Epidermal melanocyte (primary cell): ENCODE measurements at regions not wholly inside any gene's neighbourhood (a gene's known extent, or its start where the extent isn't known, plus 50 kb on each side); places are given as distances from the start of the nearest gene placed in this dataset.

Experiments
- DNase-seq: peaks from one replicate; pipeline ENCODE4 v3.0.0; 2011; ENCODE audit warnings: low spot score; ENCODE audit not compliant: insufficient read length

DNA sequence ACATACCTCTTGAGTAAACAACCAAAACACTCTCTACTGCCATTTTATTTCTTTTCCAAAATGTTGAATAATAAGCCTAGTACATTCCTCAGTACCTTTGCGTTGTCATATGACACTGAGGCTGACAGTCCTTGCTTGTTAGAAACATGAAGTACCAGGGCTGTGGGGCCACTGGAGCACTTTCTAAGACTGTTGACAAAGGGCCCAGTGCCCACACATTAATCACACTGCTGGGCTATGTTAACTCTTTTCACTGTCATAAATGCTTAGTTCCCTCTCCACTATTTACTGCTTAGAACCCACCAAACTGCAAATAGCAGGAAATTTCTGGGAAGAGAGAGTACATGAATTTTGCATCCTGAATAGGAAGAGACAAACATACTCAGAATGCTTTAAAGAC lies 57.1 kb downstream of the FAM47B start:
- no peak for DNase-seq

DNA sequence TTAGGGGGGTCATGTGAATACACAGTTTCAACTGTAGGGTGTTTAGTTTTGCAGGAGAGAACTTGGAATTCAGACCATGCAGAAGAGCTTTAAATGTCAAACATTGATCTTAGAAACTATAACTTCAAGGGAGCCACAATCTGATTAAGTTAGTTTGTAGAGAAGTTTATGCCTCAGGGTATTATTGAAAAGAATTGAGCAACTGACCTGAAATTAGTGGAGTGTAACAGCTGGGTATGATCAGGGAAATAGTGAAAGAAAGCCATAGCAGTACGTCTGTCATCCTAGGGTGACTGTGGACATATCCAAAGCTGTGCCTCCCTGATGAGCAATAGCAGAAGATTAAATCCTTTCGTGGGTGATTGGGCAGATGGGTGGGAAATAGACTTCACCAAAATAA lies 63.8 kb downstream of the FAM47B start:
- peak; percentile 16 for DNase-seq

DNA sequence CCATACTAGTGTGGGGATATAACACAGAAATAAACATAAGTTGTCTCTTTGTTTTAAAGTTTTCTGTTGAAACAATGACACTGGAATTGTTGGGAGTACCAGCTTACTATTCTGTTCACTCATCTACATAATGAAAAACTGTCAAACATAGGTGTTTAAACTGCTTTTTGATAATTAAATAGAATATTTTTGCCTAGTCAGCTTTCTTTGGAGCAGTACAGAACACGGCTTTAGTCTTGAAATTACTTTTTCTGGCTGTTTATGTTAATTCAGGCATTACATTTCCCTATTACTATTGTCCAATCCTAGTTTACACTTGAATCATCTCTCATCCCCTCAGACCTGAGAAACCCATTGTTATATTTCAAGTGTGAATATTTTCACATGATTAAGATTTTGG lies 73.0 kb downstream of the FAM47B start:
- DNase-seq: no peak

- DNase-seq: no peak
Observed at GRCh38 chrX:35016051-35016450, 73.5 kb downstream of the FAM47B start.

DNA sequence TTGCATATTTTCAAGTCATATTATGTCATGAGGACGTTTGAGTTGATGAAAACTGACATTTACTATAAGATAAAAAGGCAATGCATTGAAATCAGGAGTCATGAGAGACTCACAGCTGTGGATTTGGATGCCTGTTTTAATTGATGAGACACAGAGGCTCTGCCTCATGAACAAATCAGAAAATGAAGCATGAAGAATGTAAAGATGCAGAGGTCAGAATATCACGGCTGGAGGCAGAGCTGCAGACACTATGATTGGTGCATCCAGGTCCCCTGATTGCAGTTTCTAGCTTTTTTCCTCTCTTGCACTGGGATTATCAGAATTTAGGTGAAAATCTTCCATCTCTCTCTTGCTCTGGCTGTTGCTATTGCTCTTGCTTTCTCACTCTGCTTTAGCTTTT lies 74.7 kb downstream of the FAM47B start:
- no peak for DNase-seq

DNA sequence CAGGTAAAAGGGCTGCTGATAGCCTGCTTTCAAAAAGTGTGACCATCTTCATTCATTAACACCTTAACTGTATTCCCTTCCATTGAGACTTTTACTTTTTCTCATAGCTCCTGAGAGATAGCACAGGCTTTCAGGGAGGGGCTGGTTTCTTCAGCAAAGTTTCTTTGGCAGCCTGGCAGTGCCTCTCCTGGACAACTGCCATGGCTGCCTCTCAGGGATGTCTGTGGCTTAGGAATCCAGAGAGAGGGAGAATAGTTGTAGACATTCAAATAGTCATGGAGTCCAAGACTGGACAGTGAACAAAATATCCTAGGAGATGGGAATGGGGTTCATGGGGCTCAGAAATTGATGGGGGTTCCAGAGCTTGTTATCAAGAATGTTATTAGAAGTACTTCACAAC lies 81.1 kb downstream of the FAM47B start:
- DNase-seq: no peak

DNA sequence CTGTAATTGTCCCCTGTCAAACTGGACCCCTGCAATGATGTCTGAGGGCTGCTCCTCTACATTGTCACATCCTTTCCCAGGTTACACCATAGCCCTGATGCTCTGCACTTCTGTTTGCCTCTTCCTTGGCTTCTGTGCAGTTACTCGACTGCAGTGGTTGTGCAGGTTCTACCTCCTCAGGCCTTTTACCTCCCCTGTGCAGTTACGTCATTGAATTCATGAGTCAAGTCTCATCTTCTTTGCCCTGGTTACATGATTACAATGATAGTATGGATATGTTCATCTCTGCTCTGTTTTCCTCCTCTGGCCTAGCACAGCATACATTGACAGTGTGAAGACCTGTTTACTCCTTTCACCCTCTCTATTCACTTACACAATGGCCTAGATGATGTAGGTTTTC lies 83.2 kb downstream of the FAM47B start:
- DNase-seq: no peak

DNA sequence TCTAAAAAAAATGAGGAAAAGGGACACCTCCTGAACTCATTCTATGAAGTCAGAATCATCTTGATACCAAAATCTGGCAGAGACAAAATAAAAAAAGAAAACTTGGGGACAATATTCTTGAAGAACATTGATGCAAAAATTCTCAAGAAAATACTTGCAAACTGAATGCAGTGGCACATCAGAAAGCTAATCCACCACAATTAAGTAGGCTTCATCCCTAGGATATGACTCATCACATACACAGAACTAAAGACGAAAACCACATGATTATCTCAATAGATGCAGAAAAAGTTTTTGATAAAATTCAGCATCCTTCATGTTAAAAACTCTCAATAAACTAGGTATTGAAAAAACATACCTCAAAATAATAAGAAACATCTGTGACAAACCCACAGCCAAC lies 98.3 kb downstream of the FAM47B start:
- no peak for DNase-seq

DNA sequence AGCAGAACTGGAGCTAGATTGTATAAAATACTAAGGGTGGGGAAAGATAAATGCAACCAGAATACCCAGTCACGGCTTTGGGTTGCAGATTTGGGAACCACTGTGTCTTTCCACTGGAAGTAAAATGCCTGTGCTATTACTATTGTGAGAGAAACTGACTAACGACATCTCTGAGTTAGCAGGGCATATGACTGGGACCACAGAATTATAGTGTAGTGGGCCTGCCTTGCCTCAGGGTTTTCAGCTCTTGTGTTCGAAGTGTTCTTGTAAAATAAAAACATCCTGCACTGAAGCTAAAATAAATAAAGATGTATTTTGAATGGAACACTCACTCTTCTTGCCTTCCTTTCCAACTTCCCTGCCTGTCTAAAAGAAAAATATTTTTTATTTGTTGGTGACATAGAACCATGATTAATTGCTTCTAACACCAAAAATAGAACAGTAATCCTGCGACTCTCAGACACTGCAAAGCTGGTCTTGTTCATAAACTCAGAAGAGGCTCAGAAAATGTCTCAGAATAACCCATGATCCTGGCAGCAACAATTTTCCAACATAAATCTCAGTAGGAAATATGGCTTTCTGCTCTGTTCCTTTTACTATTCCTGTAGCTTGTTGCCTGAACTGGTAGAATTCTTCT lies 104.2 kb downstream of the FAM47B start:
- no peak for DNase-seq

- DNase-seq: no peak
Observed at GRCh38 chrX:35076061-35076460, 133.5 kb downstream of the FAM47B start.

- DNase-seq: no peak
Observed at GRCh38 chrX:35090801-35091200, 148.2 kb downstream of the FAM47B start.

DNA sequence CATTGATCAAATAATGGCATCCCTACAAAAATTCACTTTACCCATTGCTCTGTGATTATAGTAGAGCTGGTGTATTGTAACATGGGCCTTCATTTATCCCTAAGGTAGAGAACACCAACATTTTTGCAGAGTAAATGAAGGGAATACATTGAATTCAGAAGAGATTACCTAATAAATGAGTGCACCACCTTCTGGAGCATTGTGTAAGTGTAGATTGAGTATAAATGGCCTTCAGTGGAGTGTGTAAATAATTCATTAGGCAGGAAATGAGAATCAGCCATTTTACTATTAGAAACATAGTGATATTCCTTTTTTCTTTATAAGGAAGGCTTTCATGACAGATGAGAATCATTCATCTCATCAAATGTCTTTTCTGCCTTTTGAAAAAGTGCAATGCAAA lies 155.8 kb downstream of the FAM47B start:
- no peak for DNase-seq

DNA sequence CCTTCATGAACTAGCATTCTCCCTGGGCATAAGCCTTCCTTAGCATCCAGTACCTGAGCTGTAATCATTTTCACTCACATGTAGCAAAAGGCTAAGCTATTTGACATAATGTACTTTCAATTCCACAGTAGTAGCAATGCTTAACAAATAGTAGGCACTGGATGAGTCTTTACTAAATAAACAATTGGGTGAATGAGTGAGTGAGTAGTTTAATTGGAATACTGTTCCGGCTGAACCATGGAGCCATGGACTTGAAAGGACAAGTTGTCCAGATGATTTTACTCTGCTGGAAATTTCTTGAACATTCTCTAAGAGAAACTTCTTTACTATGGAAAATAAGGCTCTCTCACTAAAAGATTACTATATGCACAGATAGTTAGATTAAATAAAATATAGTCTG lies 159.3 kb downstream of the FAM47B start:
- no peak for DNase-seq

GRCh38 chrX:35104626-35105025 lies 162.0 kb downstream of the FAM47B start:
- DNase-seq: no peak

- DNase-seq: no peak
Observed at GRCh38 chrX:35115205-35115604, 172.6 kb downstream of the FAM47B start.

DNA sequence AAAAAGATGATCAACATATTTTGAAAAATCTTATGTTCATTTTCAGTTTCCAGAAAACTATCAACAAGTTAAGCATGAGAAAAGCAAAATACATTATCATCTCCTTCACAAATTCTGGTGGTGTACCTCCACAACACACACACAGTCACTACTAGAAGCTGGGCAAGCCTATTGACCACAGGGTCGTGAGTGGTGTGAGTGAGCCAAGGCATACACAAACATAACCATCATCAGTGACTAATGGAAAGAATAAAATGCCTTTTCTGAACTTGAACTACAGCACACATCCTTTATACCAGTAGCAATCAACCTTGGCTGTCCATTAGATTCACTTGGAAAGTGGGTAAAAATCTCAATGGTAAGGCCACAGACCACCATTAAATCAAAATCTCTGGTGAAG lies 180.2 kb downstream of the FAM47B start:
- no peak for DNase-seq

GRCh38 chrX:35149517-35149916 lies 206.9 kb downstream of the FAM47B start:
- no peak for DNase-seq

GRCh38 chrX:35150052-35150451 lies 207.5 kb downstream of the FAM47B start:
- no peak for DNase-seq

DNA sequence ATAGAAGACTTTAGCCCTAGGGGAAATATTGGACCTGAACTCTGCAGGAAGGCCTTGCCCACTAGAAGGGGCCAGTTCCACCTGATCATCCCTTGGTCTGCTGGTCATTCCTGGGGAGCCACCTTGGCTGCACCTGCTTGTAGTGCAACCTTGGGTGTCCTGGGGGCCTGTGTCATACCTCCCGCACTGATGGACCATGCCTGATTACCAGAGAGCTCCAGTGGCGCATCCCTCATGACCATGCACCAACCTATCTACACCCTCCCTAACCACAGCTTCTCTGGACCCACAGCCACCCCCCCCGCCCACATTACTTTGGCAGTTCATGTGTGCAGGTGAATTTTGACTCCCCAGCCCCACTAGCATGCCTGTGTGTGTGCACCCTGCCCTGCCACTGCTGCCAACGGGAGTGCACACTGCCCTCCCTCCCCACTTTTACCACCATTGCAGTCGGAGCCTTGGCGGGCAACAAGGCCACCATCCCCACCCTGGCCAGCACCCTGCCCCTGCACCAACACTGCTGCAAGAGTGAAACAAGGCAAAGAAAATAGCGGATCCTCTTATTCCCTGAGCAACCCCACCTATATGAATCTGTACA lies 208.1 kb downstream of the FAM47B start:
- DNase-seq: no peak

- no peak for DNase-seq
Observed at GRCh38 chrX:35166023-35166422, 223.4 kb downstream of the FAM47B start.
